ENCODE measurements at regions not wholly inside any gene's neighbourhood (a gene's known extent, or its start where the extent isn't known, plus 50 kb on each side); places are given as distances from the start of the nearest gene placed in this dataset.

DNA sequence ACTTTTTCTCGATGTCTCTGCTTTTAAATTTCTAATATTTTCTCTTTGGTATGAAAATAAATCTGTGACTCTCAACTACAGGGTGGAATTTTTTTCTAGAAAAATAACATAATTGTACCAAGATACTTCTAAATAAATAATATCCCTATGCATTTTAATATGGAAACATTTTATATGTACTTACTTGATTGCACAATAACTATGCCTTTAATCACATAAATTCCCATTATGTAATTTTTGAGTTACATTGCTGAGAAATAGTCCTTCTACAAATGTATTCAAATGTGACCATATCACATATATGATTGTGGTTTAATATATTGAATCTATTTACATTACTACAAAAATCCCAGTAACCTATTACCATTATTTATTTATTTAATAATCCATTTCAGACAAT, 1543.3 kb upstream of the PABPC4L start:
- no peak for DNase-seq

- DNase-seq = no peak
Observed at GRCh38 chr4:135741583-135741982, 1540.0 kb upstream of the PABPC4L start.

DNA sequence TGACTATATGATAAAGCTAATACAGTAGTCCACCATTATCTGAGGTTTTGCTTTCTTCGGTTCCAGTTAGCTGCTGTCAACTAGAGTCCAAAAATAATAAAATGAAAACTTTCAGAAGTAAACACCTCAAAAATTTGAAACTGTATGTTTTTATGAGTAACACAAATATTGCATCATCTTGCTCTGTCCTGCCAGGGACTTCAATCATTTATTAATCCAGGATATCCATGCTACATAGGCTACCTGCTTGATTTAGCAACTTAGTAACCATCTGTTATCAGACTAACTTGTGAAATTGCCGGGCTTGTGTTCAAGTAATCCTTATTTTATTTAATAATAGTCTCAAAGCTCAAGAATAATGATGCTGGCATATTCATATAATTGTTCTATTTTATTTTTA, 1537.8 kb upstream of the PABPC4L start:
- no peak for DNase-seq

GRCh38 chr4:135735512-135735911, 1533.9 kb upstream of the PABPC4L start:
- no peak for DNase-seq

- no peak for DNase-seq
Observed at GRCh38 chr4:135732448-135732847, 1530.9 kb upstream of the PABPC4L start.

GRCh38 chr4:135731682-135732081, 1530.1 kb upstream of the PABPC4L start:
- no peak for DNase-seq

DNA sequence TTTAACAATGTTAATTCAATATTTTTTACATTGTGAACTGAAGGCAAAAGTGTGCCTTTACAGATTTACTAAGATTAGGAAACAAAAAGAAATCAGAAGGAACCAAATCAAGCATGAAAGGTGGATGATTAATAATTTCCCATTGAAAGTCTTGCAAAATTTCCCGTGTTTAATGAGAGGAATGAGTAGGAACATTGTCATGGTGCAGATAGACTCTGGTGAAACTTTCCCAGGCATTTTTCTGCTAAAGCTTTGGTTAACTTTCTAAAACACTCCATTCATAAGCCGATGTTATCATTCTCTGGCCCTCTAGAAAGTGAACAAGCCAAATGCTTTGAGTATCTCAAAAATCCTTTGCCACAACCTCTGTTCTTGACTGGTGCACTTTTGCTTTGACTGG, 1522.8 kb upstream of the PABPC4L start:
- no peak for DNase-seq

DNA sequence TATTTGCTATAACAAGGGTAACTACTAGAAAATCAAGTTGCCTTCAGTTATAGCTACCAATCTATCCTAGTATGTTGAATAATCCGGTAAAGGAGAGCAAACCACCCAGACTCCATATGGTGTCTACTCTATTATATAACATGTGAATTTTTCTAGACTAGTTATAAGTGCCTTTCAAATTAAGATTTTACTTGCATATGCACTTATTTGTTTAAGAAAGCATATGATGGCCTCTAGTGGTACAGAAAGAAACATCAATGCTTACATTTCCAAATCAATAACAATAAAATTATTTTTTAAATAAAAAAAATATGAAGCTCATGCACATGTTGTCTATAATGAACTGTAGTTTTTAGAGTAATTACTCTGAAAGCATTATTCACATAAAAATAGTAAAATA, 1516.4 kb upstream of the PABPC4L start:
- DNase-seq = no peak

DNA sequence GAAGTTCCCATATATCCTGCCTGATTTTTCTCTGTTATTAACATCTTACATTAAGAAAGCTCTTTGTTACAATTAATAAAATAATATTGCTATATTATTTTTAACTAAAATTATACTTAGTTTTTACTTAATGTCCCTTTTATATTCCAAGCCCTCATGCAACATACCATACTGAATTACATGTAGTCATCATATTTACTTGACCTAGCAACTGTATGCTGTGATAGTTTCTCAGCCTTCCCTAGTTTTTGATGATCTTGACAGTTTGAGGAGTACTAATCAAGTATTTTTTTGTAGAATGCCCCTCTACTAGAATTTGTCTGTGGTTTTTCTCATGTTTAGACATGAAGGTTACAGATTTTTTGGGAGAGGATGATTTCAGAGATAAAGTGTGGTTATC, 1503.8 kb upstream of the PABPC4L start:
- DNase-seq = no peak

- DNase-seq = no peak
Observed at GRCh38 chr4:135694066-135694465, 1492.5 kb upstream of the PABPC4L start.

DNA sequence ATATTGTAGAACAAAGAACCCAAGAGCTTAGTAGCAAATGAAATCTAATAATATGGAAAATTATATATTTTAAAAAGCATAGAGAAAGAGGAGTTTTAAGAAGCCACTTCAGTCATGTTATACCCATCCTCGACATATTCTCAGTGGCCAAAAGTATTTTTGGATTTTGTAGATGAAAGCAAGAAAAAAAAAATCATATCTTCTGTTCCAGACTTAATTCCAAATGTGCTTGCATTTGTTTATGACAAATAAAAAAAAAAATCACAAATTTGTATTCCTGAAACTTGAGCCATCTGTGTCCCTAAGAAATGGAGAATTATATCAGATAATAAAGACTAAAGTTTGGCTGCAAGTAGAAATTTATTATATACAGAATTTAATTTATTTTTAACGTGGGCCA, 1482.4 kb upstream of the PABPC4L start:
- DNase-seq = no peak

GRCh38 chr4:135672202-135672601, 1470.6 kb upstream of the PABPC4L start:
- DNase-seq = no peak

DNA sequence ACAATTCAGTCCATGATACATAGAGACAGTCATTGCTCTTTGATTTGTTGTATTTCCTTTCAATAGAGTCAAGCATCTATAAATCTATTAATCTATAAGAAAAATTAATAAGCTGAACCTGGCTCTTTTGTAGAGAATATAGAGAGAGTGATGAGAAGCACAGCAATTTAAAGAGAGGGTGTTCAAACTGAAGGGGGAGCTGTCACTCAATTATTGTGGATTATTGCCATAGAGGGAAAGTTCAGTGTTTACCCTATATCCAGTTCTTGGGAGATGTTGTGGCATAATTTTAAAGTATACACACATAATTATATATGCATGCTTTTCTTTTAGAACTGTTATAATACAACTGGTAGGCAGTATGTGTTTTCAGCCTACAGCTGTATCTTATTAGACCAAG, 1469.0 kb upstream of the PABPC4L start:
- DNase-seq = no peak
